SU-DHL-6 (cell line): ENCODE measurements at regions not wholly inside any gene's neighbourhood (a gene's known extent, or its start where the extent isn't known, plus 50 kb on each side); places are given as distances from the start of the nearest gene placed in this dataset.

Experiments
- H2AFZ ChIP-seq: fragments of 200-600 bp; sonication (generic); 2 replicates; pipeline ENCODE4 v1.6.1; 2014; ENCODE audit warnings: low read depth, mild to moderate bottlenecking, moderate library complexity, mixed read lengths, antibody characterized with exemption, low read length; ENCODE audit not compliant: severe bottlenecking
- H3F3A ChIP-seq: fragments of 200-600 bp; shearing (Covaris generic); 2 replicates; pipeline ENCODE4 v1.6.0; 2016; ENCODE audit warnings: antibody characterized with exemption, mild to moderate bottlenecking; ENCODE audit not compliant: insufficient read depth
- H3K27ac ChIP-seq: fragments of 200-600 bp; sonication (generic); 2 replicates; pipeline ENCODE4 v1.5.1; 2016; ENCODE audit warnings: low read depth, mild to moderate bottlenecking, low read length, moderate library complexity, mixed read lengths
- H3K27me3 ChIP-seq: fragments of 200-600 bp; sonication (generic), shearing (Covaris generic); 2 replicates; pipeline ENCODE4 v1.6.0; 2014; ENCODE audit warnings: mild to moderate bottlenecking, low read length
- H3K36me3 ChIP-seq: fragments of 200-600 bp; sonication (generic); 2 replicates; pipeline ENCODE4 v1.6.1; 2014; ENCODE audit warnings: mild to moderate bottlenecking, low read length, mixed read lengths
- H3K4me2 ChIP-seq: fragments of 300-600, 200-600 bp; shearing (Covaris generic), sonication (generic); 2 replicates; pipeline ENCODE4 v1.6.0; 2014; ENCODE audit warnings: low read length, low read depth, mild to moderate bottlenecking; ENCODE audit not compliant: poor library complexity, severe bottlenecking
- H3K4me3 ChIP-seq: fragments of 200-600 bp; sonication (generic); 2 replicates; pipeline ENCODE4 v1.5.1; 2014; ENCODE audit warnings: antibody characterized with exemption, low read length, mild to moderate bottlenecking, mixed read lengths; ENCODE audit not compliant: insufficient read depth, poor library complexity, severe bottlenecking
- H3K79me2 ChIP-seq: fragments of 200-600 bp; sonication (generic); 2 replicates; pipeline ENCODE4 v1.6.1; 2014; ENCODE audit warnings: mild to moderate bottlenecking, low read length, moderate library complexity; ENCODE audit not compliant: insufficient read depth
- H3K9ac ChIP-seq: fragments of 200-600 bp; sonication (generic); 2 replicates; pipeline ENCODE4 v1.7.0; 2014; ENCODE audit warnings: mild to moderate bottlenecking, low read length
- H3K9me2 ChIP-seq: fragments of 200-600 bp; sonication (generic); replicated peaks from 2 replicates; pipeline ENCODE4 v1.6.1; 2014; ENCODE audit warnings: low read length; ENCODE audit not compliant: insufficient read depth
- H3K9me3 ChIP-seq: fragments of 200-600 bp; sonication (generic); 2 replicates; pipeline ENCODE4 v1.6.1; 2014; ENCODE audit warnings: low read length, mixed read lengths; ENCODE audit not compliant: insufficient read depth
- H4K20me1 ChIP-seq: fragments of 200-600 bp; sonication (generic); 2 replicates; pipeline ENCODE4 v1.6.1; 2014; ENCODE audit warnings: low read depth, mild to moderate bottlenecking, antibody characterized with exemption, low read length, moderate library complexity, mixed read lengths
- EZH2phosphoT487 ChIP-seq: fragments of 200-600 bp; sonication (generic), shearing (Covaris generic); conservative IDR thresholded peaks from 2 replicates; pipeline ENCODE4 v1.6.1; 2018; ENCODE audit warnings: mild to moderate bottlenecking, antibody characterized with exemption, low read length, moderate library complexity, mixed read lengths
- TF ChIP-seq, protein P1 (sequence below): fragments of 200-600 bp; sonication (generic); IDR thresholded peaks from one replicate; pipeline ENCODE4 v1.5.1; 2017; ENCODE audit warnings: antibody characterized with exemption, mild to moderate bottlenecking, low read length, moderate library complexity; ENCODE audit not compliant: insufficient read depth, poor library complexity, severe bottlenecking

GRCh38 chr5:124566875-124567450, 179.5 kb downstream of the ZNF608 start:
- Histone ChIP-seq H3K9me2 (no peaks in the 10 kb centered on the region), H3K4me2 (no peak overlapping the region), H3K27ac (no peak overlapping the region), H3F3A (no peaks in the 10 kb centered on the region), H2AFZ (no peak overlapping the region), H3K79me2 (no peaks in the 10 kb centered on the region), H3K27me3 (no peaks in the 10 kb centered on the region), H3K36me3 (no peaks in the 10 kb centered on the region), H3K4me3 (no peak overlapping the region), H4K20me1 (no peaks in the 10 kb centered on the region), H3K9me3 (no peaks in the 10 kb centered on the region), H3K9ac (no peak overlapping the region)
- TF ChIP-seq, protein P1, sequence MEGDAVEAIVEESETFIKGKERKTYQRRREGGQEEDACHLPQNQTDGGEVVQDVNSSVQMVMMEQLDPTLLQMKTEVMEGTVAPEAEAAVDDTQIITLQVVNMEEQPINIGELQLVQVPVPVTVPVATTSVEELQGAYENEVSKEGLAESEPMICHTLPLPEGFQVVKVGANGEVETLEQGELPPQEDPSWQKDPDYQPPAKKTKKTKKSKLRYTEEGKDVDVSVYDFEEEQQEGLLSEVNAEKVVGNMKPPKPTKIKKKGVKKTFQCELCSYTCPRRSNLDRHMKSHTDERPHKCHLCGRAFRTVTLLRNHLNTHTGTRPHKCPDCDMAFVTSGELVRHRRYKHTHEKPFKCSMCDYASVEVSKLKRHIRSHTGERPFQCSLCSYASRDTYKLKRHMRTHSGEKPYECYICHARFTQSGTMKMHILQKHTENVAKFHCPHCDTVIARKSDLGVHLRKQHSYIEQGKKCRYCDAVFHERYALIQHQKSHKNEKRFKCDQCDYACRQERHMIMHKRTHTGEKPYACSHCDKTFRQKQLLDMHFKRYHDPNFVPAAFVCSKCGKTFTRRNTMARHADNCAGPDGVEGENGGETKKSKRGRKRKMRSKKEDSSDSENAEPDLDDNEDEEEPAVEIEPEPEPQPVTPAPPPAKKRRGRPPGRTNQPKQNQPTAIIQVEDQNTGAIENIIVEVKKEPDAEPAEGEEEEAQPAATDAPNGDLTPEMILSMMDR = no peak
- TF ChIP-seq EZH2phosphoT487 = no peak

- Histone ChIP-seq H3K9ac (no peak overlapping the region), H3K36me3 (no peaks in the 10 kb centered on the region), H3K27ac (no peak overlapping the region), H3K4me2 (no peak overlapping the region), H4K20me1 (no peaks in the 10 kb centered on the region), H3K9me3 (no peaks in the 10 kb centered on the region), H3K9me2 (no peaks in the 10 kb centered on the region), H3K27me3 (no peaks in the 10 kb centered on the region), H2AFZ (no peak overlapping the region), H3F3A (no peaks in the 10 kb centered on the region), H3K79me2 (no peaks in the 10 kb centered on the region), H3K4me3 (no peak overlapping the region)
- TF ChIP-seq, protein P1 = no peak
- TF ChIP-seq EZH2phosphoT487 = no peak
Measured at GRCh38 chr5:124561451-124561850, 185.0 kb downstream of the ZNF608 start.

GRCh38 chr5:124560370-124560769, 186.1 kb downstream of the ZNF608 start:
- Histone ChIP-seq H3K4me3 (no peak overlapping the region), H3K27me3 (no peaks in the 10 kb centered on the region)

More at GRCh38 chr5:124560370-124560769, 186.1 kb downstream of the ZNF608 start:
- Histone ChIP-seq H3K9me2 (no peaks in the 10 kb centered on the region), H4K20me1 (no peaks in the 10 kb centered on the region), H3F3A (no peaks in the 10 kb centered on the region), H2AFZ (no peak overlapping the region), H3K9me3 (no peaks in the 10 kb centered on the region), H3K36me3 (no peaks in the 10 kb centered on the region), H3K9ac (no peak overlapping the region), H3K4me2 (no peak overlapping the region), H3K79me2 (no peaks in the 10 kb centered on the region), H3K27ac (no peak overlapping the region)
- TF ChIP-seq EZH2phosphoT487 = no peak
- TF ChIP-seq, protein P1 = no peak
